GM12873 (cell line): ENCODE measurements at regions not wholly inside any gene's neighbourhood (a gene's known extent, or its start where the extent isn't known, plus 50 kb on each side); places are given as distances from the start of the nearest gene placed in this dataset.

Source experiments
- CTCF ChIP-seq: IDR thresholded peaks from 2 replicates; pipeline ENCODE4 v1.5.1; 2012; ENCODE audit warnings: low read depth, mild to moderate bottlenecking, moderate library complexity, low read length, control low read depth; ENCODE audit not compliant: insufficient read depth; ENCODE audit errors: missing control alignments

GRCh38 chr17:77560381-77560780, 398.1 kb upstream of the TNRC6C start:
- no peak for TF ChIP-seq CTCF

GRCh38 chr17:77560841-77561240, 397.7 kb upstream of the TNRC6C start:
- TF ChIP-seq CTCF: no peak

GRCh38 chr17:77563439-77564102, 394.9 kb upstream of the TNRC6C start:
- TF ChIP-seq CTCF: no peak

- TF ChIP-seq CTCF: no peak
Measured at GRCh38 chr17:77564278-77564920, 394.1 kb upstream of the TNRC6C start.

- no peak for TF ChIP-seq CTCF
Measured at GRCh38 chr17:77565166-77565565, 393.3 kb upstream of the TNRC6C start.

- no peak for TF ChIP-seq CTCF
Measured at GRCh38 chr17:77566151-77566550, 392.4 kb upstream of the TNRC6C start.

- TF ChIP-seq CTCF: no peak
Measured at GRCh38 chr17:77566566-77567138, 391.9 kb upstream of the TNRC6C start.
